Caco-2 (cell line): ENCODE measurements at regions not wholly inside any gene's neighbourhood (a gene's known extent, or its start where the extent isn't known, plus 50 kb on each side); places are given as distances from the start of the nearest gene placed in this dataset.

ENCODE experiments used
- BruUV-seq: library from RNA; stranded (reverse); fragments of 400-500 nt; replicated peaks from 2 replicates; lab custom pipeline; 2021; lab: Mats Ljungman, UMichigan
- CTCF ChIA-PET: fragments of 300-600 bp; sonication (Branson Sonifier 250); formaldehyde crosslinking; loops from one replicate; lab custom pipeline; 2022; ENCODE audit warnings: antibody characterized with exemption; lab: Charles Lee
- POLR2A ChIA-PET: fragments of 300-600 bp; sonication (Branson Sonifier 250); formaldehyde crosslinking; loops from one replicate; lab custom pipeline; 2022; ENCODE audit warnings: antibody characterized with exemption; lab: Charles Lee
- DNase-seq, 2 experiments: peaks; one replicate each; pipeline versions ENCODE4 v3.0.0 to v3.0.0-alpha.2; 2020 to 2022
- H3K27me3 ChIP-seq: replicated peaks from 2 replicates; pipeline ENCODE4 v1.6.0; 2011; ENCODE audit warnings: low read length; ENCODE audit not compliant: control insufficient read depth, insufficient read depth
- H3K36me3 ChIP-seq: 2 replicates; pipeline ENCODE4 v1.5.1; 2011; ENCODE audit warnings: low read length; ENCODE audit not compliant: control insufficient read depth, insufficient read depth
- H3K4me1 ChIP-seq: fragments of 250-450 bp; sonication (Bioruptor Pico); 2 replicates; pipeline ENCODE4 v1.5.1; 2020; ENCODE audit warnings: mild to moderate bottlenecking
- H3K4me3 ChIP-seq: 2 replicates; pipeline ENCODE4 v1.5.1; 2011; ENCODE audit warnings: low read depth, mild to moderate bottlenecking, control low read depth, low read length
- H3K9me3 ChIP-seq: fragments of 250-450 bp; sonication (Bioruptor Pico); 2 replicates; pipeline ENCODE4 v1.5.1; 2020; ENCODE audit warnings: mild to moderate bottlenecking, moderate library complexity
- H3K27ac Mint-ChIP-seq: one replicate; pipeline ENCODE4 v1.8.0; 2022; ENCODE audit warnings: mixed read lengths; ENCODE audit not compliant: unreplicated experiment
- H3K27me3 Mint-ChIP-seq: one replicate; pipeline ENCODE4 v1.8.0; 2022; ENCODE audit warnings: mixed read lengths; ENCODE audit not compliant: insufficient read depth, unreplicated experiment
- H3K36me3 Mint-ChIP-seq: one replicate; pipeline ENCODE4 v1.8.0; 2022; ENCODE audit warnings: mild to moderate bottlenecking, mixed read lengths; ENCODE audit not compliant: insufficient read depth, unreplicated experiment
- H3K4me1 Mint-ChIP-seq: one replicate; pipeline ENCODE4 v1.8.0; 2022; ENCODE audit warnings: low read depth, mixed read lengths; ENCODE audit not compliant: unreplicated experiment
- H3K4me3 Mint-ChIP-seq: one replicate; pipeline ENCODE4 v1.8.0; 2022; ENCODE audit warnings: mild to moderate bottlenecking, moderate library complexity, mixed read lengths; ENCODE audit not compliant: unreplicated experiment
- H3K9me3 Mint-ChIP-seq: one replicate; pipeline ENCODE4 v1.8.0; 2022; ENCODE audit warnings: mixed read lengths; ENCODE audit not compliant: unreplicated experiment
- CTCF ChIP-seq, 2 experiments: fragments of 200-600 bp in 1 of 2; IDR thresholded peaks; 1 replicate in 1 of 2; 2 replicates in 1 of 2; pipeline versions ENCODE4 v1.5.1 to v1.8.0; 2011 to 2022; ENCODE audit warnings: antibody characterized with exemption in 1 of 2, control low read depth in 1 of 2, inconsistent platforms in 1 of 2, low read depth in 1 of 2, low read length in 1 of 2, mild to moderate bottlenecking in 1 of 2, moderate library complexity in 1 of 2; ENCODE audit not compliant: insufficient read depth in 1 of 2, severe bottlenecking in 1 of 2, unreplicated experiment in 1 of 2
- intact Hi-C: fragments of 100-400 bp; cut with micrococcal nuclease; formaldehyde crosslinking; loops from one replicate; pipeline ENCODE4 v1.10.0; 2022; ENCODE audit not compliant: unreplicated experiment

GRCh38 chr2:144166743-144167142 is 353.2 kb downstream of the ZEB2 start:
- no TSS peak for BruUV-seq

GRCh38 chr2:144165599-144166250 is 354.2 kb downstream of the ZEB2 start:
- Histone ChIP-seq H3K9me3 (no peaks in the 10 kb centered on the region), H3K27me3 (no peaks in the 10 kb centered on the region), H3K36me3 (no peaks in the 10 kb centered on the region), H3K4me3 (no peak overlapping the region), H3K4me1 (no peaks in the 10 kb centered on the region)
- TF ChIP-seq CTCF (IDR thresholded peaks at IDR 0.05; ENCODE audit: insufficient read depth in 1 of 2, low read depth in 1 of 2, low read length in 1 of 2, severe bottlenecking in 1 of 2, unreplicated experiment in 1 of 2), result no peak
- intact Hi-C loops, result no loop called here
- no peak for DNase-seq
- no TSS peak for BruUV-seq
- no peak overlapping the region for H3K27ac Mint-ChIP-seq
- CTCF ChIA-PET, result no interaction called here
- H3K9me3 Mint-ChIP-seq, result no peaks in the 10 kb centered on the region
- POLR2A ChIA-PET, result no interaction called here
- H3K36me3 Mint-ChIP-seq, result no peaks in the 10 kb centered on the region
- no peaks in the 10 kb centered on the region for H3K27me3 Mint-ChIP-seq
- no peaks in the 10 kb centered on the region for H3K4me1 Mint-ChIP-seq
- H3K4me3 Mint-ChIP-seq, result no peak overlapping the region

More at GRCh38 chr2:144166743-144167142, 353.2 kb downstream of the ZEB2 start:
- no peaks in the 10 kb centered on the region for H3K9me3 ChIP-seq
- H3K4me3 ChIP-seq, result no peak overlapping the region
- Mint-ChIP-seq H3K4me3 (no peak overlapping the region), H3K4me1 (no peaks in the 10 kb centered on the region), H3K27me3 (no peaks in the 10 kb centered on the region), H3K9me3 (no peaks in the 10 kb centered on the region), H3K36me3 (no peaks in the 10 kb centered on the region), H3K27ac (no peak overlapping the region)
- H3K27me3 ChIP-seq, result no peaks in the 10 kb centered on the region
- no peak for DNase-seq
- CTCF ChIA-PET, result no interaction called here
- no peaks in the 10 kb centered on the region for H3K4me1 ChIP-seq
- no peaks in the 10 kb centered on the region for H3K36me3 ChIP-seq
- POLR2A ChIA-PET, result no interaction called here
- no peak for TF ChIP-seq CTCF (IDR thresholded peaks at IDR 0.05; ENCODE audit: insufficient read depth in 1 of 2, low read depth in 1 of 2, low read length in 1 of 2, severe bottlenecking in 1 of 2, unreplicated experiment in 1 of 2)
- intact Hi-C loops, result no loop called here

- DNase-seq, result no peak
- no peaks in the 10 kb centered on the region for H3K9me3 Mint-ChIP-seq
- intact Hi-C loops, result no loop called here
- no peaks in the 10 kb centered on the region for H3K36me3 Mint-ChIP-seq
- no peaks in the 10 kb centered on the region for H3K27me3 ChIP-seq
- no peak overlapping the region for H3K4me3 ChIP-seq
- H3K9me3 ChIP-seq, result no peaks in the 10 kb centered on the region
- no peaks in the 10 kb centered on the region for H3K4me1 ChIP-seq
- H3K36me3 ChIP-seq, result no peaks in the 10 kb centered on the region
- H3K4me3 Mint-ChIP-seq, result no peak overlapping the region
- no peaks in the 10 kb centered on the region for H3K27me3 Mint-ChIP-seq
- H3K4me1 Mint-ChIP-seq, result no peaks in the 10 kb centered on the region
- ChIA-PET CTCF (no interaction called here), POLR2A (no interaction called here)
- no TSS peak for BruUV-seq
- no peak overlapping the region for H3K27ac Mint-ChIP-seq
- no peak for TF ChIP-seq CTCF (IDR thresholded peaks at IDR 0.05; ENCODE audit: insufficient read depth in 1 of 2, low read depth in 1 of 2, low read length in 1 of 2, severe bottlenecking in 1 of 2, unreplicated experiment in 1 of 2)
Measured at GRCh38 chr2:144163592-144163991, 356.3 kb downstream of the ZEB2 start.
